ENCODE measurements at regions not wholly inside any gene's neighbourhood (a gene's known extent, or its start where the extent isn't known, plus 50 kb on each side); places are given as distances from the start of the nearest gene placed in this dataset.

DNA sequence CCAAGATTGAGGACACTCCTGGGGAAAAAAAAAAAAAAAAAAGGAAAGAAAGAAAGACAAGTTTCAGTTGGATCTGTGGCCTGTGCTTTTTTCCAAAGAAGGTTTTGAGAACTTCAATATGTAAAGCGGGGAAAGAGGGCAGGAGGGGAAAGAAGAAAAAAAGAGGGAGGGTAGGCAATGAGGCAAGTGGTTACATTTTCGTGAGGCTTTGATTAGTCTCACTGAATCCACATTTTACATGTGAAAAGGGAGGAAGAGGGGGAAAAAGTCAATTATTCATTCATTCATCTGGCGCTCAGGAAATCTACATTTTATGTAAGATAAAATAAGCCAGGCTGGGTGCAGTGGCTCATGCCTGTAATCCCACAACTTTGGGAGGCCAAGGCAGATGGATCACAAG is 315.2 kb upstream of the PAPPA start:
- Histone ChIP-seq H3K9ac (ENCODE audit: insufficient read depth, low read depth, low read length) (no peak overlapping the region), H4K20me1 (ENCODE audit: insufficient read depth, low read length) (no peaks in the 10 kb centered on the region), H3K9me3 (ENCODE audit: low read length) (no peaks in the 10 kb centered on the region), H3K27me3 (ENCODE audit: control insufficient read depth in 1 of 2, insufficient read depth in 2 of 2, low read length in 2 of 2) (no peaks in the 10 kb centered on the region), H3K79me2 (ENCODE audit: insufficient read depth, low read length) (no peaks in the 10 kb centered on the region), H2AFZ (ENCODE audit: low read length) (no peak overlapping the region), H3K4me3 (replicated peaks in 1 of 3; ENCODE audit: insufficient read depth in 1 of 3, low read depth in 2 of 3, low read length in 3 of 3) (no peak overlapping the region), H3K4me2 (ENCODE audit: low read depth, low read length) (no peak overlapping the region), H3K27ac (ENCODE audit: extremely low read length, insufficient read depth, low read length) (no peak overlapping the region), H3K36me3 (replicated peaks in 1 of 2; ENCODE audit: control insufficient read depth in 1 of 2, insufficient read depth in 2 of 2, low read length in 2 of 2) (no peaks in the 10 kb centered on the region), H3K4me1 (ENCODE audit: insufficient read depth, low read length) (no peaks in the 10 kb centered on the region)
- 19% methylated on average over 3 of the region's 3 CpGs for WGBS (ENCODE audit: low lambda C conversion rate)
- in situ Hi-C loops (cut with HindIII; ENCODE audit: extremely low pct_ligation_motif_present, low pct_unique_long_range_greater_than_20kb) (no loop called here), intact Hi-C loops (cut with micrococcal nuclease; ENCODE audit: unreplicated experiment) (no loop called here)
- FAIRE-seq (no peak), ATAC-seq (no peak), DNase-seq (ENCODE audit: low spot score) (no peak)
- ChIA-PET POLR2A (no interaction called here), CTCF (ENCODE audit: low intra/inter-chr PET ratio, low total read pairs) (no interaction called here)
- BruUV-seq (replicated peaks): no TSS peak
- TF ChIP-seq, protein P1, sequence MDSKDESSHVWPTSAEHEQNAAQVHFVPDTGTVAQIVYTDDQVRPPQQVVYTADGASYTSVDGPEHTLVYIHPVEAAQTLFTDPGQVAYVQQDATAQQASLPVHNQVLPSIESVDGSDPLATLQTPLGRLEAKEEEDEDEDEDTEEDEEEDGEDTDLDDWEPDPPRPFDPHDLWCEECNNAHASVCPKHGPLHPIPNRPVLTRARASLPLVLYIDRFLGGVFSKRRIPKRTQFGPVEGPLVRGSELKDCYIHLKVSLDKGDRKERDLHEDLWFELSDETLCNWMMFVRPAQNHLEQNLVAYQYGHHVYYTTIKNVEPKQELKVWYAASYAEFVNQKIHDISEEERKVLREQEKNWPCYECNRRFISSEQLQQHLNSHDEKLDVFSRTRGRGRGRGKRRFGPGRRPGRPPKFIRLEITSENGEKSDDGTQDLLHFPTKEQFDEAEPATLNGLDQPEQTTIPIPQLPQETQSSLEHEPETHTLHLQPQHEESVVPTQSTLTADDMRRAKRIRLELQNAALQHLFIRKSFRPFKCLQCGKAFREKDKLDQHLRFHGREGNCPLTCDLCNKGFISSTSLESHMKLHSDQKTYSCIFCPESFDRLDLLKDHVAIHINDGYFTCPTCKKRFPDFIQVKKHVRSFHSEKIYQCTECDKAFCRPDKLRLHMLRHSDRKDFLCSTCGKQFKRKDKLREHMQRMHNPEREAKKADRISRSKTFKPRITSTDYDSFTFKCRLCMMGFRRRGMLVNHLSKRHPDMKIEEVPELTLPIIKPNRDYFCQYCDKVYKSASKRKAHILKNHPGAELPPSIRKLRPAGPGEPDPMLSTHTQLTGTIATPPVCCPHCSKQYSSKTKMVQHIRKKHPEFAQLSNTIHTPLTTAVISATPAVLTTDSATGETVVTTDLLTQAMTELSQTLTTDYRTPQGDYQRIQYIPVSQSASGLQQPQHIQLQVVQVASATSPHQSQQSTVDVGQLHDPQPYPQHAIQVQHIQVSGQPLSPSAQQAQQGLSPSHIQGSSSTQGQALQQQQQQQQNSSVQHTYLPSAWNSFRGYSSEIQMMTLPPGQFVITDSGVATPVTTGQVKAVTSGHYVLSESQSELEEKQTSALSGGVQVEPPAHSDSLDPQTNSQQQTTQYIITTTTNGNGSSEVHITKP (CRISPR knock-in tag; IDR thresholded peaks at IDR 0.05; ENCODE audit: low read depth): no peak
- TF ChIP-seq KLF13 (CRISPR knock-in tag; IDR thresholded peaks at IDR 0.05) (no peak), ZNF432 (CRISPR knock-in tag; IDR thresholded peaks at IDR 0.05; ENCODE audit: borderline replicate concordance) (no peak), ZNF768 (CRISPR knock-in tag; IDR thresholded peaks at IDR 0.05) (no peak), CREM (IDR thresholded peaks at IDR 0.05) (no peak), CREM (CRISPR knock-in tag; IDR thresholded peaks at IDR 0.05) (no peak), PAF1 (CRISPR knock-in tag; IDR thresholded peaks at IDR 0.05) (no peak), ZNF343 (CRISPR knock-in tag; IDR thresholded peaks at IDR 0.05) (no peak), ZFP36 (IDR thresholded peaks at IDR 0.05; ENCODE audit: borderline replicate concordance, low read depth, low read length, partially characterized antibody) (no peak), ZBTB8A (CRISPR knock-in tag; IDR thresholded peaks at IDR 0.05; ENCODE audit: borderline replicate concordance, low read depth) (no peak)
- TF ChIP-seq, protein P2, sequence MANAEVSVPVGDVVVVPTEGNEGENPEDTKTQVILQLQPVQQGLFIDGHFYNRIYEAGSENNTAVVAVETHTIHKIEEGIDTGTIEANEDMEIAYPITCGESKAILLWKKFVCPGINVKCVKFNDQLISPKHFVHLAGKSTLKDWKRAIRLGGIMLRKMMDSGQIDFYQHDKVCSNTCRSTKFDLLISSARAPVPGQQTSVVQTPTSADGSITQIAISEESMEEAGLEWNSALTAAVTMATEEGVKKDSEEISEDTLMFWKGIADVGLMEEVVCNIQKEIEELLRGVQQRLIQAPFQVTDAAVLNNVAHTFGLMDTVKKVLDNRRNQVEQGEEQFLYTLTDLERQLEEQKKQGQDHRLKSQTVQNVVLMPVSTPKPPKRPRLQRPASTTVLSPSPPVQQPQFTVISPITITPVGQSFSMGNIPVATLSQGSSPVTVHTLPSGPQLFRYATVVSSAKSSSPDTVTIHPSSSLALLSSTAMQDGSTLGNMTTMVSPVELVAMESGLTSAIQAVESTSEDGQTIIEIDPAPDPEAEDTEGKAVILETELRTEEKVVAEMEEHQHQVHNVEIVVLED (CRISPR knock-in tag; IDR thresholded peaks at IDR 0.05; ENCODE audit: borderline replicate concordance): no peak
- TF ChIP-seq, protein P3, sequence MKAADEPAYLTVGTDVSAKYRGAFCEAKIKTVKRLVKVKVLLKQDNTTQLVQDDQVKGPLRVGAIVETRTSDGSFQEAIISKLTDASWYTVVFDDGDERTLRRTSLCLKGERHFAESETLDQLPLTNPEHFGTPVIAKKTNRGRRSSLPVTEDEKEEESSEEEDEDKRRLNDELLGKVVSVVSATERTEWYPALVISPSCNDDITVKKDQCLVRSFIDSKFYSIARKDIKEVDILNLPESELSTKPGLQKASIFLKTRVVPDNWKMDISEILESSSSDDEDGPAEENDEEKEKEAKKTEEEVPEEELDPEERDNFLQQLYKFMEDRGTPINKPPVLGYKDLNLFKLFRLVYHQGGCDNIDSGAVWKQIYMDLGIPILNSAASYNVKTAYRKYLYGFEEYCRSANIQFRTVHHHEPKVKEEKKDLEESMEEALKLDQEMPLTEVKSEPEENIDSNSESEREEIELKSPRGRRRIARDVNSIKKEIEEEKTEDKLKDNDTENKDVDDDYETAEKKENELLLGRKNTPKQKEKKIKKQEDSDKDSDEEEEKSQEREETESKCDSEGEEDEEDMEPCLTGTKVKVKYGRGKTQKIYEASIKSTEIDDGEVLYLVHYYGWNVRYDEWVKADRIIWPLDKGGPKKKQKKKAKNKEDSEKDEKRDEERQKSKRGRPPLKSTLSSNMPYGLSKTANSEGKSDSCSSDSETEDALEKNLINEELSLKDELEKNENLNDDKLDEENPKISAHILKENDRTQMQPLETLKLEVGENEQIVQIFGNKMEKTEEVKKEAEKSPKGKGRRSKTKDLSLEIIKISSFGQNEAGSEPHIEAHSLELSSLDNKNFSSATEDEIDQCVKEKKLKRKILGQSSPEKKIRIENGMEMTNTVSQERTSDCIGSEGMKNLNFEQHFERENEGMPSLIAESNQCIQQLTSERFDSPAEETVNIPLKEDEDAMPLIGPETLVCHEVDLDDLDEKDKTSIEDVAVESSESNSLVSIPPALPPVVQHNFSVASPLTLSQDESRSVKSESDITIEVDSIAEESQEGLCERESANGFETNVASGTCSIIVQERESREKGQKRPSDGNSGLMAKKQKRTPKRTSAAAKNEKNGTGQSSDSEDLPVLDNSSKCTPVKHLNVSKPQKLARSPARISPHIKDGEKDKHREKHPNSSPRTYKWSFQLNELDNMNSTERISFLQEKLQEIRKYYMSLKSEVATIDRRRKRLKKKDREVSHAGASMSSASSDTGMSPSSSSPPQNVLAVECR (CRISPR knock-in tag; IDR thresholded peaks at IDR 0.05; ENCODE audit: borderline replicate concordance): no peak
